Bronchial epithelial cell (primary cell): ENCODE measurements at regions not wholly inside any gene's neighbourhood (a gene's known extent, or its start where the extent isn't known, plus 50 kb on each side); places are given as distances from the start of the nearest gene placed in this dataset.
"Not testable (repeated sequence)": the region's sequence is repeated elsewhere in the genome, so short reads cannot be mapped to it uniquely, and the experiment has no call there.

ENCODE experiments used
- DNase-seq: peaks from one replicate; pipeline ENCODE4 v3.0.0-alpha.2; 2010; ENCODE audit warnings: low read depth
- FAIRE-seq: peaks from 2 replicates; lab custom pipeline; 2011; peaks lifted over from hg19 to GRCh38; lab: Jason Lieb, UNC
- H3K27me3 ChIP-seq: 2 replicates; pipeline ENCODE4 v1.5.1; 2011; ENCODE audit warnings: low read length; ENCODE audit not compliant: control insufficient read depth, insufficient read depth
- H3K36me3 ChIP-seq: 2 replicates; pipeline ENCODE4 v1.5.1; 2011; ENCODE audit warnings: low read length; ENCODE audit not compliant: control insufficient read depth, insufficient read depth
- H3K4me3 ChIP-seq: 2 replicates; pipeline ENCODE4 v1.5.1; 2011; ENCODE audit warnings: mild to moderate bottlenecking, low read depth, low read length, control low read depth
- TF ChIP-seq, protein P1 (sequence below): IDR thresholded peaks from 2 replicates; pipeline ENCODE4 v1.5.1; 2011; ENCODE audit warnings: mild to moderate bottlenecking, moderate library complexity, low read length, control low read depth, inconsistent platforms; ENCODE audit not compliant: insufficient read depth, severe bottlenecking

DNA sequence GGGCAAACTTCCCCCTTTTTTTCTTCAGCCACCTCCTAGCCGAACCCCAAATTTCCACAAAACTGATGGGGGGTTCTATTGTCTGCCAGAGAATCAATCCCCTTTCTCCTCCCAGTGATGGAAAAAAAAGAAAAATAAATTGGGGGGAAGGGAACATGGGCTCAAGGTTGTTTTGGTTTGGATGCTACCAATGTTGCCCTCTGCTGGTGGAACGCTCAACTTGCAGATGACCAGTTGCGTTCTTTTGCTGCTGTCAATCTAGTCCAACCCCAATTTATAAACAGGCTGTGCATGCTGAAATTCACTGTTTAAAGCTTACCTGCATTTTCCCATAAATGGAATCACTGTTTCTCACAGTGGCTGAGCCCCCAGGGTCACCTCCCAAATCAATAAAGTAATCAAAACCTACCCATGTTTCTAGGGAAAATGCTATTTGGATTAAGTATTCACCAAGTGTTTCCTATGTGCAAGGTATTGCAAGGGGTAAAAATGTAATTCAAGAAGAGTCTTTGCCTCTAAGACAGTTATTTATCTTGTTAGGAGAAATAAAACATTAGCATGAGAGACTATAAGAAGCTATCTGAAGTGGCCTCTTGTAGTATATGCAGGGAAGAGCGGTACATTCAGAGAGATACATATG lies 116.7 kb upstream of the TMEM164 start:
- FAIRE-seq, result no peak
- TF ChIP-seq, protein P1, sequence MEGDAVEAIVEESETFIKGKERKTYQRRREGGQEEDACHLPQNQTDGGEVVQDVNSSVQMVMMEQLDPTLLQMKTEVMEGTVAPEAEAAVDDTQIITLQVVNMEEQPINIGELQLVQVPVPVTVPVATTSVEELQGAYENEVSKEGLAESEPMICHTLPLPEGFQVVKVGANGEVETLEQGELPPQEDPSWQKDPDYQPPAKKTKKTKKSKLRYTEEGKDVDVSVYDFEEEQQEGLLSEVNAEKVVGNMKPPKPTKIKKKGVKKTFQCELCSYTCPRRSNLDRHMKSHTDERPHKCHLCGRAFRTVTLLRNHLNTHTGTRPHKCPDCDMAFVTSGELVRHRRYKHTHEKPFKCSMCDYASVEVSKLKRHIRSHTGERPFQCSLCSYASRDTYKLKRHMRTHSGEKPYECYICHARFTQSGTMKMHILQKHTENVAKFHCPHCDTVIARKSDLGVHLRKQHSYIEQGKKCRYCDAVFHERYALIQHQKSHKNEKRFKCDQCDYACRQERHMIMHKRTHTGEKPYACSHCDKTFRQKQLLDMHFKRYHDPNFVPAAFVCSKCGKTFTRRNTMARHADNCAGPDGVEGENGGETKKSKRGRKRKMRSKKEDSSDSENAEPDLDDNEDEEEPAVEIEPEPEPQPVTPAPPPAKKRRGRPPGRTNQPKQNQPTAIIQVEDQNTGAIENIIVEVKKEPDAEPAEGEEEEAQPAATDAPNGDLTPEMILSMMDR, result peak; percentile 77
- Histone ChIP-seq H3K27me3 (no peaks in the 10 kb centered on the region), H3K4me3 (no peak overlapping the region), H3K36me3 (no peaks in the 10 kb centered on the region)
- peak; percentile 45 for DNase-seq

DNA sequence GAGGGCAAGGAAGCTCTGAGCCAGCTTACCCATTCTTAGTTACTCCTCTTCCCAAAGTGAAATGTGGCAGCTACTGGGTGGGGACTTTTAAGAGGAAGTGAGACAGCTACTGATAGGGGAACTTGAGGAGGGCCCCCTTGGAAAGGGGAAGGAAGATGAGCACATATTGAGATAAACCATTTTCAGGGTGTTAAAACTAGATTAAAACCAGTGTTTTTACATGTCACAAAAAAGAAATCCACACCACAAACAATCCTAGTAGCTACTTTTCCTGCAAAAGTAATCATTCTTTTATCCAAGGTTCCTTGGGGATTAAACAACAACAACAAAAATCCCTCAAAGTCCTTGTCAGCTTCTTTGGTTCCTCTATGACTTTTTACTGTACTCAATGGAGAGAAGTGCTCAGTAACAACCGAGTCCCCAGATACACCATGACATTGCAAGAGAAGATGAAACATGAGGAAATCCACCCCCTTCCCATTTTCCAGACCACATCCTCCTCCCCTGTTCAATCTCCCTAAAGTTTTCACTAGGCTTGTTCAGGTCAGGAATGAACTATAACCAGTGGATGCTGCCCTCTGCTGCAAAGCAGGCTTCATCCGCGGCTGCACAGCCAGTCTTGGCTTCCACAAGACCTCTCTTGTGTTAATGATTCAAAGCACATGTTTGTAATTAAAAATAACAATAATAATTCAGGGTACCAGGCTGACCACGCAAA lies 113.5 kb upstream of the TMEM164 start:
- no peaks in the 10 kb centered on the region for H3K36me3 ChIP-seq

DNA sequence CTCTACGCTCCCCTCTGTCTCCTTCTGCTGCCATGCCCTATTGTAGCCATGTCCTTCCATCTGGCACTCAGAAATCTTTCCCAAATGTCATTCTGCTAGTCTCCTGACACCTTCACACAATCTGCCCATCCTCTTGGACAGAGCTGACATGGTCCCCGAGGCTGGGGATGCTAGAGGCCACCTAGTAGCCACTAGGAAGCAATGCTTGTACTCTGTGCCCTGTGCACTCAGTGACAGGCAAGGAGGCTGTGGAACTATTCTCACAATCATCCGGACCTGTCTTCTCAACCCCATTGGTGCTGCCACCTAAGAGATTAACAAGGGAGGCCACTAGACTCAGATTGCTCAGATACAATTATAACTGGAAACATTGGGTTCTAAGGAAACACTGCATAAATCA lies 112.6 kb upstream of the TMEM164 start:
- H3K4me3 ChIP-seq, result no peak overlapping the region
- no peak for DNase-seq
- no peaks in the 10 kb centered on the region for H3K27me3 ChIP-seq
- no peak for FAIRE-seq
- H3K36me3 ChIP-seq, result no peaks in the 10 kb centered on the region
- TF ChIP-seq, protein P1, result no peak

More for the DNA sequence above, 113.5 kb upstream of the TMEM164 start:
- FAIRE-seq, result no peak
- DNase-seq, result no peak
- TF ChIP-seq, protein P1, result peak; percentile 24
- Histone ChIP-seq H3K4me3 (no peak overlapping the region), H3K27me3 (no peaks in the 10 kb centered on the region)

DNA sequence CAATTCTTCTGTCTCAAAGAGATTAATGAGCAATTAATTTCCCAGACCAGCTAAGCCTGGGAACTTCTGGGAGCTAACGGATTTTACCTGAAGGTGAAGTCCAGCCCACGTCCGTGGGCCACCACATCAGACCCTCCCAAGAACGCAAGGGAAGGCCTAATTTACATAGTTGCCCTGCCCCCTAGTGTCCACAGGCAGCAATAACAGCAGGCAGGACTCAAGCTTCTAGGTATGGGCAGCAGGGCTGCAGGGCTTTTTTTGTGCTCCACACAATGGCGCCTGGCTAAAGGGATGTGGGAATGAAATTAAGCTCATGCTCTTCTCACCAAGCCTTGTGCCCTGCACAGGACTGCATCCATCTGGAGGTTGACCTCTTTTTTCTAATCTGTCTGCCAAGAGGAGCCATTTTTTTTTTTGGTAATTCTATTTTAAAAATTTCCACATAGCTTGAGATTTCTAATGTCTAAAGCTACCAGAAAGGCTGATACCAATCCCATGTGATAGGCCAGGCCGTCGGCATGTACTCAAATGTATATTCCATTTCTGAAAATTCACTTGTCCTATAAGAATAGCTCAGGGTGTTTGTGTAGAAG lies 111.9 kb upstream of the TMEM164 start:
- no peaks in the 10 kb centered on the region for H3K27me3 ChIP-seq
- H3K4me3 ChIP-seq, result no peak overlapping the region
- FAIRE-seq (peak; percentile 64), DNase-seq (peak; percentile 37)
- TF ChIP-seq, protein P1, result peak; percentile 81
- no peaks in the 10 kb centered on the region for H3K36me3 ChIP-seq

DNA sequence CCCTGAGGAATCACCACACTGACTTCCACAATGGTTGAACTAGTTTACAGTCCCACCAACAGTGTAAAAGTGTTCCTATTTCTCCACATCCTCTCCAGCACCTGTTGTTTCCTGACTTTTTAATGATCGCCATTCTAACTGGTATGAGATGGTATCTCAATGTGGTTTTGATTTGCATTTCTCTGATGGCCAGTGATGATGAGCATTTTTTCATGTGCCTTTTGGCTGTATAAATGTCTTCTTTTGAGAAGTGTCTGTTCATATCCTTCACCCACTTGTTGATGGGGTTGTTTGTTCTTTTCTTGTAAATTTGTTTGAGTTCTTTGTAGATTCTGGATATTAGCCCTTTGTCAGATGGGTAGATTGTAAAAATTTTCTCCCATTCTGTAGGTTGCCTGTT lies 106.9 kb upstream of the TMEM164 start:
- not testable (repeated sequence) for H3K36me3 ChIP-seq, H3K27me3 ChIP-seq, H3K4me3 ChIP-seq, FAIRE-seq, DNase-seq

DNA sequence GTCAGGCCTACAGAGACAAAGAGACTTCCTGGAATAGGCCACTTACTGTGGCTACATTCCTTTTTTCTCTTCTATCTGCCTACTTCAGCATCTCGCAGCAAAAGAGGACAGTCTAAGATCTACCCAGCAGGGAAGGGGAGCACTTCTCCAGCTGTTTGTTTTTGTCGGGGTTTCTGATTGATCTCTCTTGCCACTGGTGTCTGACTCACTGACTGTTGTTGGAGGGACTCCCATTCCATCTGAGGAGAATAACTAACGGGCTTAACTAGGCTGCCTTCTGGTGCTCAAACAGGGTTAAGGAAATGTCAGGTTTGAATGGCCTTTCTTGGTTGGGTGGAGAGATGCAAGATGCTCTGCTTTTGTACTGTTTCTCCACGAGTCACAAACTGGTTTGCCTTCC lies 100.2 kb upstream of the TMEM164 start:
- DNase-seq (no peak), FAIRE-seq (no peak)
- Histone ChIP-seq H3K4me3 (no peak overlapping the region), H3K27me3 (no peaks in the 10 kb centered on the region), H3K36me3 (no peaks in the 10 kb centered on the region)
- TF ChIP-seq, protein P1, result no peak
